ENCODE measurements at regions not wholly inside any gene's neighbourhood (a gene's known extent, or its start where the extent isn't known, plus 50 kb on each side); places are given as distances from the start of the nearest gene placed in this dataset.

- TF ChIP-seq POLR2A (IDR thresholded peaks at IDR 0.05) (no peak), CTCF (IDR thresholded peaks at IDR 0.05) (no peak)
Observed at GRCh38 chr10:65559369-65559768, 1366.5 kb upstream of the LRRTM3 start.

All from body of pancreas (tissue), 4 donors.